ENCODE measurements at regions not wholly inside any gene's neighbourhood (a gene's known extent, or its start where the extent isn't known, plus 50 kb on each side); places are given as distances from the start of the nearest gene placed in this dataset.

GRCh38 chr3:182292591-182292990 is 500.7 kb upstream of the ATP11B start:
- CTCF ChIA-PET: no interaction called here
- no peak overlapping the region for H3K27ac ChIP-seq (ENCODE audit: insufficient read depth, low read depth, low read length)
- no peak for TF ChIP-seq MAX (IDR thresholded peaks at IDR 0.05; ENCODE audit: insufficient read depth, insufficient read length)
- no peak for TF ChIP-seq JUN (IDR thresholded peaks at IDR 0.05; ENCODE audit: borderline replicate concordance, insufficient read depth, insufficient read length, low read depth)
- no peak for TF ChIP-seq POLR2AphosphoS5 (IDR thresholded peaks at IDR 0.05; ENCODE audit: insufficient read depth, low read depth, low read length)
- no peak for TF ChIP-seq FOS (IDR thresholded peaks at IDR 0.05; ENCODE audit: borderline replicate concordance, insufficient read depth, low read length)
- TF ChIP-seq CTCF (IDR thresholded peaks at IDR 0.05; ENCODE audit: extremely low read depth in 1 of 2, insufficient read depth in 1 of 2, low read depth in 1 of 2, low read length in 2 of 2): no peak
- TF ChIP-seq POLR2A (IDR thresholded peaks at IDR 0.05; ENCODE audit: low read depth, low read length): no peak
- intact Hi-C loops (cut with micrococcal nuclease): no loop called here
- BruUV-seq (replicated peaks): no TSS peak
- no peak overlapping the region for H2AFZ ChIP-seq (ENCODE audit: low read depth, low read length)
- H3K4me2 ChIP-seq (ENCODE audit: insufficient read depth, low read length): no peak overlapping the region
- H3K36me3 ChIP-seq (ENCODE audit: control insufficient read depth in 2 of 2, extremely low read depth in 1 of 2, insufficient read depth in 2 of 2, low read length in 2 of 2): no peaks in the 10 kb centered on the region
- H3K9me1 ChIP-seq (replicated peaks; ENCODE audit: control insufficient read depth, extremely low read depth, insufficient read depth, low read length): no peaks in the 10 kb centered on the region
- no peaks in the 10 kb centered on the region for H3K27me3 ChIP-seq (ENCODE audit: control insufficient read depth in 2 of 2, insufficient read depth in 2 of 2, low read length in 2 of 2)
- dilution Hi-C loops (cut with MboI; ENCODE audit: extremely low pct_ligation_motif_present, low sequenced_read_pairs): no loop called here
- FAIRE-seq (no peak), DNase-seq (ENCODE audit: low read depth, low spot score) (no peak)
- H3K4me1 ChIP-seq (ENCODE audit: control insufficient read depth, extremely low read depth, insufficient read depth, low read length): no peaks in the 10 kb centered on the region
- no peaks in the 10 kb centered on the region for H3K79me2 ChIP-seq (ENCODE audit: control insufficient read depth, insufficient read depth, low read length)
- no peaks in the 10 kb centered on the region for H3K9me3 ChIP-seq (replicated peaks; ENCODE audit: control insufficient read depth, insufficient read depth, low read length)
- H3K9ac ChIP-seq (replicated peaks; ENCODE audit: extremely low read depth, insufficient read depth, low read length): no peak overlapping the region
- POLR2A ChIA-PET: no interaction called here
- H3K4me3 ChIP-seq (replicated peaks in 1 of 3; ENCODE audit: insufficient read depth in 1 of 3, low read depth in 1 of 3, low read length in 3 of 3): no peak overlapping the region
- H4K20me1 ChIP-seq (replicated peaks; ENCODE audit: control insufficient read depth, extremely low read depth, insufficient read depth, low read length): no peaks in the 10 kb centered on the region

GRCh38 chr3:182294256-182294655 is 499.0 kb upstream of the ATP11B start:
- Histone ChIP-seq H3K9me3 (replicated peaks; ENCODE audit: control insufficient read depth, insufficient read depth, low read length) (no peaks in the 10 kb centered on the region), H4K20me1 (replicated peaks; ENCODE audit: control insufficient read depth, extremely low read depth, insufficient read depth, low read length) (no peaks in the 10 kb centered on the region), H3K79me2 (ENCODE audit: control insufficient read depth, insufficient read depth, low read length) (no peaks in the 10 kb centered on the region), H3K27me3 (ENCODE audit: control insufficient read depth in 2 of 2, insufficient read depth in 2 of 2, low read length in 2 of 2) (no peaks in the 10 kb centered on the region), H3K27ac (ENCODE audit: insufficient read depth, low read depth, low read length) (no peak overlapping the region), H3K4me3 (replicated peaks in 1 of 3; ENCODE audit: insufficient read depth in 1 of 3, low read depth in 1 of 3, low read length in 3 of 3) (no peak overlapping the region), H2AFZ (ENCODE audit: low read depth, low read length) (no peak overlapping the region), H3K9me1 (replicated peaks; ENCODE audit: control insufficient read depth, extremely low read depth, insufficient read depth, low read length) (no peaks in the 10 kb centered on the region), H3K4me2 (ENCODE audit: insufficient read depth, low read length) (no peak overlapping the region), H3K9ac (replicated peaks; ENCODE audit: extremely low read depth, insufficient read depth, low read length) (no peak overlapping the region), H3K4me1 (ENCODE audit: control insufficient read depth, extremely low read depth, insufficient read depth, low read length) (no peaks in the 10 kb centered on the region), H3K36me3 (ENCODE audit: control insufficient read depth in 2 of 2, extremely low read depth in 1 of 2, insufficient read depth in 2 of 2, low read length in 2 of 2) (no peaks in the 10 kb centered on the region)
- no peak for TF ChIP-seq CTCF (IDR thresholded peaks at IDR 0.05; ENCODE audit: extremely low read depth in 1 of 2, insufficient read depth in 1 of 2, low read depth in 1 of 2, low read length in 2 of 2)
- no peak for TF ChIP-seq JUN (IDR thresholded peaks at IDR 0.05; ENCODE audit: borderline replicate concordance, insufficient read depth, insufficient read length, low read depth)
- no peak for TF ChIP-seq POLR2A (IDR thresholded peaks at IDR 0.05; ENCODE audit: low read depth, low read length)
- TF ChIP-seq GATA2 (IDR thresholded peaks at IDR 0.05; ENCODE audit: insufficient read depth, insufficient read length, low read depth, low read length): no peak
- TF ChIP-seq MAX (IDR thresholded peaks at IDR 0.05; ENCODE audit: insufficient read depth, insufficient read length): no peak
- no peak for TF ChIP-seq MYC (IDR thresholded peaks at IDR 0.05; ENCODE audit: low read depth, low read length)
- TF ChIP-seq FOS (IDR thresholded peaks at IDR 0.05; ENCODE audit: borderline replicate concordance, insufficient read depth, low read length): no peak
- no peak for TF ChIP-seq EZH2 (IDR thresholded peaks at IDR 0.05; ENCODE audit: borderline replicate concordance, low read depth, low read length, severe bottlenecking)
- no peak for TF ChIP-seq POLR2AphosphoS5 (IDR thresholded peaks at IDR 0.05; ENCODE audit: insufficient read depth, low read depth, low read length)
- ChIA-PET POLR2A (no interaction called here), CTCF (no interaction called here)
- BruUV-seq (replicated peaks): no TSS peak
- DNase-seq (ENCODE audit: low read depth, low spot score) (no peak), FAIRE-seq (no peak)
- intact Hi-C loops (cut with micrococcal nuclease) (no loop called here), dilution Hi-C loops (cut with MboI; ENCODE audit: extremely low pct_ligation_motif_present, low sequenced_read_pairs) (no loop called here)
